HFFc6 (cell line): ENCODE measurements at regions not wholly inside any gene's neighbourhood (a gene's known extent, or its start where the extent isn't known, plus 50 kb on each side); places are given as distances from the start of the nearest gene placed in this dataset.

Experiments used
- DNase-seq: peaks from one replicate; pipeline ENCODE4 v3.0.0-alpha.2; 2018
- H3K27ac Mint-ChIP-seq: 2 replicates; pipeline ENCODE4 v1.8.0; 2020; ENCODE audit warnings: mild to moderate bottlenecking, mixed read lengths
- H3K27me3 Mint-ChIP-seq: 2 replicates; pipeline ENCODE4 v1.8.0; 2021; ENCODE audit warnings: mild to moderate bottlenecking, moderate library complexity, mixed read lengths; ENCODE audit not compliant: insufficient read depth
- H3K36me3 Mint-ChIP-seq: 2 replicates; pipeline ENCODE4 v1.8.0; 2021; ENCODE audit warnings: low read depth, mixed read lengths
- H3K4me1 Mint-ChIP-seq: 2 replicates; pipeline ENCODE4 v1.8.0; 2020; ENCODE audit warnings: low read depth, mixed read lengths
- H3K4me3 Mint-ChIP-seq: 2 replicates; pipeline ENCODE4 v1.8.0; 2020; ENCODE audit warnings: mild to moderate bottlenecking, moderate library complexity, mixed read lengths
- H3K9me3 Mint-ChIP-seq: 2 replicates; pipeline ENCODE4 v1.8.0; 2020; ENCODE audit warnings: mild to moderate bottlenecking, mixed read lengths
- TF ChIP-seq, protein P1 (sequence below): fragments of 200-600 bp; sonication (generic); IDR thresholded peaks from 2 replicates; pipeline ENCODE4 v1.5.0; 2021; ENCODE audit warnings: antibody characterized with exemption, mild to moderate bottlenecking

DNA sequence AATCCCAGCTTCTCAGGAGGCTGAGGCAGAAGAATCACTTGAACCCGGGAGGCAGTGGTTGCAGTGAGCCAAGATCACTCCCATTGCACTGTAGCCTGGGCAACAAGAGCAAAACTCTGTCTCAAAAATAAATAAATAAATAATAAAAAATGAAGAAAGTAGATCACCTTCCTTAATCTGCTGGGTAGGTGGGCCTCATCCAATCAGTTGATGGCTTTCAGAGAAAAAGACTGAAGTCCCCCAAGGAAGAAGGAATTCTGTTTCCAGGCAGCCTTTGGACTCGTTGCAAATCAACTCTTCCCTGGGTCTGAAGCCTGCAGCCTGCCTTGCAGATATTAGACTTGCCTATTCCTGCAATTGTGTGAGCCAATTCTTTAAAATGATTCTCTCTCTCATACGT lies 136.5 kb downstream of the TFCP2L1 start:
- H3K27ac Mint-ChIP-seq: no peak overlapping the region
- H3K9me3 Mint-ChIP-seq: no peaks in the 10 kb centered on the region
- no peak for DNase-seq
- no peaks in the 10 kb centered on the region for H3K4me1 Mint-ChIP-seq
- TF ChIP-seq, protein P1, sequence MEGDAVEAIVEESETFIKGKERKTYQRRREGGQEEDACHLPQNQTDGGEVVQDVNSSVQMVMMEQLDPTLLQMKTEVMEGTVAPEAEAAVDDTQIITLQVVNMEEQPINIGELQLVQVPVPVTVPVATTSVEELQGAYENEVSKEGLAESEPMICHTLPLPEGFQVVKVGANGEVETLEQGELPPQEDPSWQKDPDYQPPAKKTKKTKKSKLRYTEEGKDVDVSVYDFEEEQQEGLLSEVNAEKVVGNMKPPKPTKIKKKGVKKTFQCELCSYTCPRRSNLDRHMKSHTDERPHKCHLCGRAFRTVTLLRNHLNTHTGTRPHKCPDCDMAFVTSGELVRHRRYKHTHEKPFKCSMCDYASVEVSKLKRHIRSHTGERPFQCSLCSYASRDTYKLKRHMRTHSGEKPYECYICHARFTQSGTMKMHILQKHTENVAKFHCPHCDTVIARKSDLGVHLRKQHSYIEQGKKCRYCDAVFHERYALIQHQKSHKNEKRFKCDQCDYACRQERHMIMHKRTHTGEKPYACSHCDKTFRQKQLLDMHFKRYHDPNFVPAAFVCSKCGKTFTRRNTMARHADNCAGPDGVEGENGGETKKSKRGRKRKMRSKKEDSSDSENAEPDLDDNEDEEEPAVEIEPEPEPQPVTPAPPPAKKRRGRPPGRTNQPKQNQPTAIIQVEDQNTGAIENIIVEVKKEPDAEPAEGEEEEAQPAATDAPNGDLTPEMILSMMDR: no peak
- H3K4me3 Mint-ChIP-seq: no peak overlapping the region
- no peaks in the 10 kb centered on the region for H3K36me3 Mint-ChIP-seq
- peaks cover 54% of the 10 kb centered on the region for H3K27me3 Mint-ChIP-seq

DNA sequence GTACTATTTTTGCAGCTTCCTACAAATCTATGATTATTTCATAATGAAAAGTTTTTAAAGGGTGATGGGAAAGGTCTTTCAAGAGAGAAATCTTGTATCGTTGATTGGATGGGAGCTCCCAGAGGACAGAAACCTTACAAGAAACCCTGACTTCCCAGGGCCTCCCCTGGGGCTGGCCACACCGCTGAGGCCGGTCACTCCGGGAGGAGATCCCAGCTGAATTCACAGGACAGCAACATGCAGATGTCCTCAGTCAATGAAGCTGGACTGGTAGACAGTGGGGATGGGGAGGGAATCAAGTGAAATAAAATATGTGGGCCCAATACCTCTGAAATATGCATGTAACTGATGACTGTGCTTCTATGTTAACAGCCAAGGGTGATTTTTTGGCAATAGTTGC lies 135.6 kb downstream of the TFCP2L1 start:
- H3K9me3 Mint-ChIP-seq: no peaks in the 10 kb centered on the region
- H3K27ac Mint-ChIP-seq: no peak overlapping the region
- DNase-seq: no peak
- no peaks in the 10 kb centered on the region for H3K36me3 Mint-ChIP-seq
- peaks cover 56% of the 10 kb centered on the region for H3K27me3 Mint-ChIP-seq
- no peaks in the 10 kb centered on the region for H3K4me1 Mint-ChIP-seq
- no peak overlapping the region for H3K4me3 Mint-ChIP-seq
- TF ChIP-seq, protein P1: no peak

DNA sequence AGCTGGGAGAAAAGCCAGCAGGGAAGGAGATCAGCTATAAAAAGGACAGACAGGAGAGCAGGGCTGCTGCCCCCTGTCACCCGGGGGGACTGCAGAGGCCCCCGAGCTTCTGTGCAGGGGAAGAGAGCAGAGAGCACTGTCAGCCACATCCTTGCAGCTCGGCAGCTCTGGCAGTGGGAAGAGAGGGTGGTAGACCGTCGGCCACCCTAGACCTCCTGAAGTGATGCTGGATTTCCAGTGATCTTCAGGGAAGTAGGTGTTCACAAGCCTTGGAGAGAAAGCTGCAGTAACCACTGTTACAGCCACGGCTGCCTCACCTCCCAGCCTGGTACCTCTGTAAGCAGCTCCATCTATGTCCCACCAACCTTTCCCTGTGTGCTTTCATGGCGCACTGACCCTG lies 134.9 kb downstream of the TFCP2L1 start:
- H3K9me3 Mint-ChIP-seq: no peaks in the 10 kb centered on the region
- H3K4me1 Mint-ChIP-seq: no peaks in the 10 kb centered on the region
- peaks cover 52% of the 10 kb centered on the region for H3K27me3 Mint-ChIP-seq
- no peak for DNase-seq
- TF ChIP-seq, protein P1: no peak
- H3K4me3 Mint-ChIP-seq: no peak overlapping the region
- no peaks in the 10 kb centered on the region for H3K36me3 Mint-ChIP-seq
- no peak overlapping the region for H3K27ac Mint-ChIP-seq

DNA sequence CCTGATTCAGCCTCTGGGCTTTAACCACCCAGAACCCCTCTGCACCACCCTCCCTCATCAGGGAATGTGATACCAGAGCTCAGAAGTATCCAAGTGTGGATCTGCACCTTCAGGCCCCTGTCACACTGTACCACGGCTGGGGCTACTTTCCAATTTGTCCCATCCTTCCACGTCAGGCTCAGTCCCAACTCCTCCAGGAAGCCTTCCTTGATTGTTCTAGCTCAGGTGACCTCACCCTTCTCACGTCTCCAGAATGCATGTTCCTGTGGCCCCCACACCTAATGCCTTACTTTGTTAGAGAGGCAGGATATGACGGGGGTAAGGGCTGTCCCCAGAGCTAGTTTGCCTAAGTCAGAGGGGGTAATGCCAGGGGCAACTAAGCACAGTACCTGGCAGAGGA lies 134.3 kb downstream of the TFCP2L1 start:
- peaks cover 51% of the 10 kb centered on the region for H3K27me3 Mint-ChIP-seq
- no peaks in the 10 kb centered on the region for H3K9me3 Mint-ChIP-seq
- H3K4me1 Mint-ChIP-seq: no peaks in the 10 kb centered on the region
- TF ChIP-seq, protein P1: no peak
- no peak for DNase-seq
- no peak overlapping the region for H3K4me3 Mint-ChIP-seq
- no peak overlapping the region for H3K27ac Mint-ChIP-seq
- no peaks in the 10 kb centered on the region for H3K36me3 Mint-ChIP-seq

DNA sequence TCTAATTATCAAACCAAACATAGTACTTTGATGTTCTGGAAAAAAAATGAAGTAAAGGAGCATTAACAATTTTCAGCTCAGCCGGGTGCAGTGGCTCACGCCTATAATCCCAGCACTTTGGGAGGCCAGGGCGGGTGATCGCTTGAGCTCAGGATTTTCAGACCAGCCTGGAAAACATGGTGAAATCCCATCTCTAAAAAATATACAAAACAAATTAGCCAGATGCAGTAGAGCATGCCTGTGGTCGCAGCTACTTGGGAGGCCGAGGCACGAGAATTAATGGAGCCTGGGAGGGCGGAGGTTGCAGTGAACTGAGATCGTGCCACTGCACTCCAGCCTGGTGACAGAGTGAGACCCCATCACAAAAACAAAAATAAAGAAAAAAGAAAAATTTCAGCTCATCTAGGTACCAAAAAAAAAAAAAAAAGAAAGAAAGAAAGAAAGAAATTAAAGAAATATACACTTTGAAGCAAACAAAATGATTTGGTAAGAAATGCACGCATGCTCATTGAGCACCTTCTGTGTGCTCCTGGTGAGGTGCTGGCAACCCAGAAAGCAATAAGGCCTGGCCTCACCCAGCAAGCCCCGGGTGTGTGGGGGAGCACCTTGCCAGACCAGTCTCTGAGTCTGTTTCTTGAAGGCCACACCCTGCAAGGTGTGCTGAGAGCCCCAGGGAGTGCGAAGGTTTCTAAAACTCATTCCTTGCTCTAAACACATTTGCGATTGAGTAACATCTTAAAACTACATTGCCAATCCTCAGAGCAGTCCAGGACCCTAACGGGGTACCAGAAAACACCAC lies 133.5 kb downstream of the TFCP2L1 start:
- TF ChIP-seq, protein P1: no peak
- DNase-seq: no peak
- no peaks in the 10 kb centered on the region for H3K4me1 Mint-ChIP-seq
- peaks cover 47% of the 10 kb centered on the region for H3K27me3 Mint-ChIP-seq
- H3K36me3 Mint-ChIP-seq: no peaks in the 10 kb centered on the region
- H3K9me3 Mint-ChIP-seq: no peaks in the 10 kb centered on the region
- no peak overlapping the region for H3K4me3 Mint-ChIP-seq
- H3K27ac Mint-ChIP-seq: no peak overlapping the region
